Amygdala (tissue), 56 donors: ENCODE measurements at regions not wholly inside any gene's neighbourhood (a gene's known extent, or its start where the extent isn't known, plus 50 kb on each side); places are given as distances from the start of the nearest gene placed in this dataset.

Experiments used
- DNase-seq, 56 donors: peaks; one replicate each; lab custom pipeline; 2025; lab: John Stamatoyannopoulos, UW

DNA sequence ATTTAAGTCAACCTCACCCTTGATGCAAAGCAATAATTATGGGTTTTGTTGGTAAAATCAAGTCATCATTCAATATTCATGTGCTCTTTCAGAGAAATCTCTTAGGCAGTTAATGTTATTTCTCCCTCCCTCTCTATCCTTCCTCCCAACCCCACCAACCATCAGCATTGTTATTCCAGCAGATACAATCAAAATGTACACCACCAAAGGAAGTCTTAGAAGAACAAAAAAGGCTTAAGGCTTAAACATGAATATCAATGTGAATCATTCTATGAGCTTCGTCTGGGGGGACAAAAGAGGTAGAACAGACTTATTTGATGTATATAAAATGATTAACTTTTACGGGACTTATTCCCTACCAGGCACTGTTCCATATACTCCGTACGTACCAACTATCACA lies 404.4 kb downstream of the ARHGEF28 start:
- DNase-seq = no peak

DNA sequence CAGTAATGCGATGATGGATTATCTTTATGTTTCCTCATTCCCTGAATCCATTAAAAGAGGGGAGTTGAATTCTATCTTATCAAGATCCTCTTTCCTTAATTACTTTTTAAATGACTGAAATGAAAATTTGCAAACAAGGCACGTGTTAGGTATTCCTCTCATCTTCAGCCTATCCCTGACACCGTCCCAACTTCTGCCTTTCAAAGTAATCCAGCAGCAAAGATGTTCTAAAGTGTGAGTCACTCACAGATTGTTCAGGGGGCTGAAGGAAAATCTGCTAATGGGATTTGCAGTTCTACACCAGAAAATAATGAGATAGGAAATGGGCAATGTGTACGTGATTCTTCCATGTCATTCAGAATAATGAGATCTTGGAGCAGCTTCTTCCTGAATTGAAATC lies 403.0 kb downstream of the ARHGEF28 start:
- no peak for DNase-seq

DNA sequence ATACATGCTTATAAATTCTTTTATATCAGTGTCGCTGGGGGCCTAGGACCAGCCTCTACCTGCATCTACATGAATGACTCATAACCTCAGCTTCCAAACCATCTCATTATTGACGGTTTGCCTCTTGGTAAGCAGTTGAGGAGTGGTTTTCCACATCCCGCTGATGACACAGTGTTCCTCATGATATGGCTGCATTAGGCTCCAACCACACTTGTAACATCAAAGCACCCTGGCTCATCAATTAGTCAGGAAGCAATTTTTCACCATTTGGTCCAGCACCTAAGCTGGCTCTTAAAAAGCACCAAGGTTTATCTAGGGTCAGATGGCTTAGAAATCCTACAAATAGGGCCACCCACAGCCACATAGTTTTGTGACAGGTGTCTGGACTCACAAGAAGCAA lies 402.4 kb downstream of the ARHGEF28 start:
- DNase-seq = no peak

DNA sequence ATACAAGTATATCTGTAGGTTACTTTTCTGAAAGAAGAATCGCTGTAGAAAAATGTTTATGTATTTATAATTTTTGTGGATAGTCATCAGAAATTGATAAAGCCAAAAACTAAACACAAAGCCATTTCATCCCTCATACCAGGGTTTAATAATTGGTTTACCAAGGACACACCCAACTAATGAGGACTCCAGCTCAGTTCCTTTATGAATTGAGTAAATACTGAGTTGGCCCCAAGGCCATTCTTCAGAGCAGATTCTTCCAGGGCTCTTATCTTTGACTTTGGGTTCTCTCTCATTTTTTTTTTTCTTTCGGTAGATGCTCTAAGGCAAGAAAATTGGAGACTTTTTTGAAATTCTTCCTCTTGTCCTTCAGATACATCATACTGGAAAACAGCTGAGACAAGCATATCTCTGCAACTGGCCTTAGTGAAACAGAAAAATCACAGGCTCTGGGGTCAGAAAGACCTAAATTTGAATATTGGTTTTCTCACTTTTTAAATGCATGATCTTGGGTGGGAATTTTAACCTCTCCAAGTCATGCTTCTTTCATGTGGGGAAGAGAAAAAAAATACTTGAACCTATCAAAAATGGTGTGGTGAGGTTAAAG lies 401.8 kb downstream of the ARHGEF28 start:
- no peak for DNase-seq

DNA sequence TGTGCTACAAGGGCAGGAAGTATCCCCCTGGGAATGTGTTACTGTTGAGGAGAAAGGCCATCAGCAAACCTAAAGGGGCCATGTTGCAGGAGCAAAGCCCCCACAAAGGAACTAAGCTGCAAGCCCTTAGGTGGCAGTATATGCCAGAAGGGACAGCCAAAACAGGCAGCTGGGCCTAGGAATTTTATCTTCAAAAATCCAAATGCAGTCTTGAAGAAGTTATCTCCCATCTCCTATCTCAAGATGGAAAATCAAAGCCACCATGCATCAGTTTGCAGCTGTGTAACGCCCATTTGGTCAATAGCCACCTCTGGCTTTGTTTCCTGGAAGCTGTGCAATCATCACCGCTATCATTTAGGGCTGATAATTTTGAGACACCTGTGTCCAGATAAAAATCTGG lies 400.3 kb downstream of the ARHGEF28 start:
- no peak for DNase-seq

DNA sequence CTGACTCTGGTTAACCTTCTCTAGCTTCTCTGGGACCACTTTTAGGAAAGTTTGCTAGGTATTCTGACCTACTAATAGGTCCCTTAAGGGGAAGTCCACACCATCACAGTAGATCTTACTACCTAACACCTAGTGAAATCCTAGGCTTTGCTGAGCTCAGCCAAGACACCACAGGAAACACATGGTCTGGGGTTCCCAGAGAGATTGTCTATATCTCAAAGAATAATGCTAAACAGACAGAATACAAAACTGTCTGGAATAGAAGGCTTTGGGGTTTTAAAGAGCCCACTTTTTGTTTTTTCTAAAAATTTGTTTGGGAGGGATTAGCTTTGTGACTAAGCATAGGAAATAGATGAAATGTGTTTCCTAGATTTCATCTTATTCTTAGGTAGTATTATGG lies 395.1 kb downstream of the ARHGEF28 start:
- no peak for DNase-seq

DNA sequence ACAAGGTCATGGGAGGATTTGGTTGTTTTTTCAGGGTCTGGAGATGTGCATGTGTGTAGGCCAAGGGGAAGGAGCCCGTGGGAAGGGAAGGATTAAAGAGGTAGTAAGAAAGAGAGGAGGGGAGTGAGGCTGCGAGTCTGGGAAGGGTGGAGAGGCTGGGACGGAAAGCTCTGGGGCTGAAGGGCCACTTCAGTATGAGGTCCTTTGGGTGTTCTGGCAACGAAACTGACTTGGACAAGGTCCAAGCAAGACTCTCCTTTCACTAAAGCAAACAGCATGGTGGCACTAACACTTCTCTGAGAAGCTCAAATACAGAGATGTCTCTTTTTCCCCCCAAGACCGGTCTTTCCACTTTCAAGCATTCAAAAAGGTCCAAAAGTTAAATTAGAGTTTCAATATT lies 394.5 kb downstream of the ARHGEF28 start:
- no peak for DNase-seq

DNA sequence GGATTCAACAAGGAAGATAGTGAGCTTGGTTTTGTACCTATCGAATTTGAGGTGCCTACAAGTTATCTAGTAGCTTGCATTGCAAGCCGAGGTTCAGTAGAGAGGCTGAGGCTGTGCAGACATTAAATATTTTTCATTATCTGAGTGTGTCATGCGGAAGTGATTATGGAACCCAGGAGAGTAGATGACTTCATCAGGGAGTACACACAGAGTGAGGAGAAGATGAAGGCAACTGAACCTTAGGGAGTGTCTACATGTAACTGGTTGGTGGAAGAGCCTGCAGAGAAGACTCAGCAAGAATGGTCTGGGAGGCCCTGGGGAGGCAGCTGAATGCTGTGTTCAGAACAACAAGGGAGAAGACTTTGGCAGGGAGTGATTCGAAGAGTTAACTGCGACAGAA lies 393.9 kb downstream of the ARHGEF28 start:
- no peak for DNase-seq

DNA sequence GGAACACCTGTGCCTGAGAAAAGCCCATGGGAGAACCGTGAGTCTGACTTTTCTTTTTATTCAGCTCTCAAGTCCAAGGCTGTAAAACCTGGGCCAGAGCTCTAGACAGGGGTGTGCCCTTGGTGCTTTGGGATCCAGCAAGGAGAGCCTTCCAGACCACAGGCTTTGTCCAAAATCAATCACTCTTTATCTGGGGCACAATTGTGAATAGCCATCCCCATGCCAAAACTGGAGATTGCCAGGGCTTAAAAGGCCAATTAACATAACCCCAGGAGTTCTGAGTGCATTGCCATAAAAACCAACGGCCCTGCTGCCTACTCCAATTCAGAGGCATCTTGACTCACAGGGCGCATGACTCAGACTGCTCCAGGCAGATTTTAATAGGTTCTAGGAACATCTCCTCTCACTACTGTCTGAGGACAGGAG lies 391.8 kb downstream of the ARHGEF28 start:
- peak in 21 of 56 donors; percentile 1 to 66 (median 26) for DNase-seq

DNA sequence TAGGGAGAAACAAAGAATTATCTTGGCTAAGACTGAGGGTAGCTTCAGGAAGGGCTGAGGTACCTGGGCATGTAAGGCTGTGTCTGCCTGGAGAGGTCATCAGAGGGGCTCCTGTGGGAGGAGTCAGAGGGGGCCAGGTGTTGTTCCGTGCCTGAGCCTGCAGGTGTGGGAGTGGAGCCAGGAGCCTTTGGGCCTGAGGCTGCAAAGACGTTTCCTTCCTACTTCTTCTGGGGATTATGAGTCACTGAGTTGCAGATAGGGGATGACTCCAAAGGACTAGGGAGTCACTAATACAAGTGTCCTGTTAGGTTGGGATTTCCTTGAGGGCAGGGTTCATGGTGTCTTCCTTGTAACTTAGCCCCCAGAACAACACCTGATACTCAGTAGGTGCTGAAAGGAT lies 391.1 kb downstream of the ARHGEF28 start:
- no peak for DNase-seq

DNA sequence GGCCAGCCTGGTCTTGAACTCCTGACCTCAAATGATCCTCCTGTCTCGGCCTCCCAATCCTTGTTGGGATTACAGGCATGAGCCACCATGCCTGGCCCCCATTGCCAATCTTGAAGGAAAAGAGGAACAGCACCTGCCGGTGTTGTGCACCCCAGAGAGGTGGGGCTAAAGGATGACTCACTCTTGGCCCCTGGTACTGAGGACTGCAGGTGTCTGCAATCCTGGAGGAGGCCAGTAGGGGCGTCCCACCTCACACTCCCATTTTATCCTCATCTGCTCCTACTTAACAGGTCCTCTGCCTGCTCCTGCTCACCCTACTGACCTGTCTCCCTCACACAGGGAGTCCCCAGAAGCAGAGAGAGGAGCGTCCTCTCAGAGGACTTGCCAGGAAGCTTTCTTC lies 390.4 kb downstream of the ARHGEF28 start:
- DNase-seq = no peak

DNA sequence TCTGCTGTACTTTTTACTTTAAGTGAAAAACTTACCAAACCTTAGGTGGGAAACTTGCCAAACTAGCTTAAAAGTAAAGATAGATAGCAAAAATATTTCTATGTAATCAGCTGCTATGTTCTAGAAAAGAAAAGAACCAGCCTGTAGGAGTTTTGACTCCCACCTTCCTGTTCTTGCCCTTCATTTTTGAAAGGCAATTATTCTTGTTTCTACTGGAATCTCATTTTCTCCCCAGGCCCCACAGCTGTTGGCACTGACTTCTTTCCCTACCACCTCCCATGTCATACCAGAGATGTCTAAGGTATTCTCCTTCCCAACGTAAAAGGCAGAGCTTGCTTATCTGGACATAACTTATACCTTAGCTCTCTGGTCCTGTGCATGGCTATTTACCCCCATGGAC lies 389.7 kb downstream of the ARHGEF28 start:
- DNase-seq = no peak

DNA sequence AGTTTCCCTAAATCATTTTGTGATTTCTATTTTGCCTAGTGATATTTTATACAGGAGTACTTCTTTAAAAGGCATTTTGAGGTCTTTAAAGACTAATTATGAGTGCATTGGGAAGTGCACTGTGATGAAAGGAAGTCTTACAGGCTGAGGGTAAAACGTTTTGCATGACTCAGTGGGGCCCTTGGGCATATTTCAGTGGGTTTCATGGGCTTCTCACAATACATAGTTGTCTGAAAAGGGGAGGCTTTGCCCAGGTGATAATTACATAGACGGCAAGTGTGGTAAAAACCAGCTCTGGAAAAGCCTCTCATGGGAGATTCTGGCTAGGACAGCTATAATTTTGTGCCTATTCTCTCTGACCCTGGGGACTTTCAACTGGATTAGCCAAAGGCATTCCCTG lies 387.2 kb downstream of the ARHGEF28 start:
- no peak for DNase-seq

DNA sequence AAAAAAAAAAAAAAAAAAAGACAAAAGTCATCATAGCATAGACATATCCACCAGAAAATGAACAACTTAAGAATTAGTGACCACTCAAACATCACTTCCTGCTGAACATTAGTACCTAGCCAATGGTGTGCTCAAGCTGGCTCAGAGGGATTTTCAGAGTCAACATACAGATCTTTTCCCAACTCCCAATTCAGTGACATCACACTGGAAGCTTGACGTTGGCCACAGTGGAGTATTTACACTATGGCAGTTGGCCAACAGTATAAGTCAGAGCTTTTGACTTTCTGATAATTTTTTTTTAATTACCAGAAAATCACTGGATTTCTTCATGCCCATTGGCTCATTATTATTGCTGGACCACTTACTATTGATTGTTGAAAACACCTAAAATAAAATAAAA lies 383.5 kb downstream of the ARHGEF28 start:
- DNase-seq = no peak

DNA sequence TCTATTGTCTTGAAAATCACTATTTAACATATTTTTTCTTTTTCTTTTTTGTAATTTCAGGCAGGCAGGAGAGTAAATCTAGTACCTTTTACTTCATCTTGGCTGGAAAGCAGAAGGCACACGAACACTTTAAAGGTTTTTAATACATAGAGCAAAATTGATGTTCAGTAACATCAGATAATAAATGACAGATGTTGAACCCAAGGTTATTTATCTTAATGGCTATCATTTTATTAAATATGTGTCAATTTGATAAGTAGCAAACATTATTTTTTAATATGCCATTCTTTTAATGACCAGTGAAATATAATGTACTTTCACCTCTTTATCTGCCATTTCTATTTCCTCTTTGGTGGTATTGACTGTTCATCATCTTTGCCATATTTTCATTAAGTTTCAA lies 381.2 kb downstream of the ARHGEF28 start:
- no peak for DNase-seq

DNA sequence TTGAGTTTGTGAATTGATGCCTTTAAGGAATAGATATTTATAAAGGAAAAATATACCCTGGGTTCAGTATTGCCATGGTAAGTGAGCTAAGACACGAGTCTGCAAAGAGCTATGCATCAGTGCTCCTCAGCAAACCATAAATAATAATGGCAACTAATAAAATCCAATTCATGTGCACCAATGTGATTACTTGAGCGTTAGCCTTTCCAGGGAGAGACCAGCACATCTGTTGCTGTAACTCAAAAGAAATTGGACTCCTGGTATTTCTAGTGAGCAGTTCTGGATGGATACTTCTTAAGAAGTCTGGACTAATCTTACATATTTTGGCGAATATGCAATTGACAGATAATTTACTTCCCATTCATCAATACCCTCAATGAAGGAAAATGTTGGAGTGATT lies 373.3 kb downstream of the ARHGEF28 start:
- DNase-seq = no peak

DNA sequence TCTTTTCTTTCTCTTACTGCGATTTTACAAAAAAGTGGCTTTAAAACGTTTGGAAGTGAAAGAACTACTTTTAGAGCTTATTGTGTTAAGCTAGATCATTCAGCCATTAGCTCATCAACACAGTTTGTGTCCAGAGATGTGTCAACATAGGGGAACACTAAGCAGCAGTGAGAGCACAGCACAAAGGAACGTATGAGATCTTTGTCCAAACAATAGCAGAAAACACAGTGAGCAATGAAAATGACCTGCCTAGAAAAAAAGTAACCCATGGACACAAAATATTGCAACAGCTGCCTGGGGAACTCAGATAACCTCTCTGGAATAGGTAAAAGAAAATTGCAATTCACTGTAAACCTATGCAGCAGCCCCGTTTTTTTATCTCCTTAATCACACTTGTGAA lies 372.5 kb downstream of the ARHGEF28 start:
- no peak for DNase-seq

DNA sequence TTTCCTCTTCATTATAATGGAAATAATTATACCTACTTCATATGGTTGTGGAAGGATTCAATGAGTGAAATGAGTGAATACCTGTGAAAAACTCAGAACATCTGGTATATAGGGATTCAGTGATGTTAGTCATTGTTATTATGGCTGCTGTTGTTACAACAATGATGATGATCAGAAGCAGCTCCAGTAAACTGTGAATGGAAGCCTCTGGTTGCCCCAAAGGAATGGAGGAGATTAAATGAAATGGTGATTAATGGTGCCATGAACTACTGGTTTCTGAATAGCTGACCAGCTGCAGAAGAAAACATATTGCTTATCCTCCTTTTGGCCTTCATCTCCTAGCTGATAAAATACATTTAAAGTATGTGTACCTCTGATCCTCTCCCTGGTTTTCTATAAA lies 372.0 kb downstream of the ARHGEF28 start:
- DNase-seq = no peak

DNA sequence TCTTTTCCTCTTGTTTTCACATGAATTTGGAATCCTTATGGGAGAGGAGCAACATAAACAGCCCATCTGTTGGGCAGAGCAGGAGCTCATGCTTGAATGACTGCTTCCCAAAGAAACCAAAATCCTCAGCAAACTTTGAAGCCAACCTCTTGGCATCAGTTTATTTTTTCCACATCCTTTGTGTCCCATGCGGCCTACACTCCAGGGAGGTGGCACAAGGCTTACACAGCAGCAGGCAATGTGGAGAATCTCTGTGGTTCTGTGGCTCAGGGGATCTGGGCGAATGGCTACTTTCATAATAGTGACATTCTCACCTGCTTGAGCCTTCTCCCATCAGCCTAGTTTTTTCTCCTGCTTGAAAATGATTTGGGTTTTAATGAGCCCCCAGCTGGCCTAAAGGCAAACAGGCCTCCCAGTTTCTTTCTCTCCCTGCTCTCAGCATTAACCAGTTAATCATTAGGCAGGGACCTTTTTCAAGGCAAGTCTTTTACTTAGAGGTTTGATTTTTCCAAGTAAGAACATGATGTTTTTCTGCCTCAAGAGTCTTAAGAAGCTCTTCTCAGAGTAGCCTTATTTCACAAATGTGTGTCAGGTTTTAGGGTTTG lies 370.3 kb downstream of the ARHGEF28 start:
- DNase-seq = no peak

DNA sequence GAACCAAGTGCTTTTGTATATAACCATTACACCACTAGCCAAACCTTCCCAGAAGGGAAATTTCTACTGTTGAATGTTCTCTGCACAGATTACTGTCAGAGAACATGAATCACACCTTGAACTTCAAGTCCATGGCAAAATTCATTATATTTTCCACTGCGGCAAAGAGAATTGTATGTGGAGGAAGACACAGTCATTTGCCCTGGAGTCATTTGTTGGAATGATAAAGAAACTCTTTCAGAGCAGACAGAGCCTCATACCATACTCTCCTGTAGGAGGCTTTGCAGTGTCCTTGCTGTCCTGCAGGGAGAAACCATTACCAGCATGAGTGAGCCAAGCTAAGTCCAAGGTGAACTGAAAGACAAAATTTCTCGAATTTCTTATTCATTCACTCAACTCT lies 369.0 kb downstream of the ARHGEF28 start:
- DNase-seq = no peak
